Mesodermal cell (in vitro differentiated cells): ENCODE measurements at regions not wholly inside any gene's neighbourhood (a gene's known extent, or its start where the extent isn't known, plus 50 kb on each side); places are given as distances from the start of the nearest gene placed in this dataset.
"Not testable (repeated sequence)": the region's sequence is repeated elsewhere in the genome, so short reads cannot be mapped to it uniquely, and the experiment has no call there.

Source experiments
- H3K27ac ChIP-seq: 2 replicates; pipeline ENCODE4 v1.7.0; 2013; ENCODE audit warnings: mild to moderate bottlenecking, low read depth, low read length, moderate library complexity; ENCODE audit not compliant: severe bottlenecking
- H3K36me3 ChIP-seq: 2 replicates; pipeline ENCODE4 v1.7.1; 2013; ENCODE audit warnings: mild to moderate bottlenecking, low read length, moderate library complexity; ENCODE audit not compliant: control insufficient read depth, insufficient read depth
- H3K4me1 ChIP-seq: one replicate; pipeline ENCODE4 v1.7.1; 2013; ENCODE audit warnings: mild to moderate bottlenecking, low read length; ENCODE audit not compliant: insufficient read depth, control insufficient read depth, poor library complexity, severe bottlenecking
- H3K4me3 ChIP-seq: 2 replicates; pipeline ENCODE4 v1.7.0; 2013; ENCODE audit warnings: low read length, control low read depth, mild to moderate bottlenecking; ENCODE audit not compliant: insufficient read depth, poor library complexity, severe bottlenecking; ENCODE audit errors: extremely low read depth
- H3K9me3 ChIP-seq: 2 replicates; pipeline ENCODE4 v1.7.1; 2013; ENCODE audit warnings: mild to moderate bottlenecking, low read length, moderate library complexity; ENCODE audit not compliant: control insufficient read depth
- WGBS, 2 experiments: methylation state at CpG; one replicate each; pipeline ENCODE4 v1.1.5; 2013; ENCODE audit warnings: missing lambda C conversion rate in 2 of 2; ENCODE audit not compliant: insufficient coverage in 2 of 2; 5-methylcytosine and 5-hydroxymethylcytosine counted together

DNA sequence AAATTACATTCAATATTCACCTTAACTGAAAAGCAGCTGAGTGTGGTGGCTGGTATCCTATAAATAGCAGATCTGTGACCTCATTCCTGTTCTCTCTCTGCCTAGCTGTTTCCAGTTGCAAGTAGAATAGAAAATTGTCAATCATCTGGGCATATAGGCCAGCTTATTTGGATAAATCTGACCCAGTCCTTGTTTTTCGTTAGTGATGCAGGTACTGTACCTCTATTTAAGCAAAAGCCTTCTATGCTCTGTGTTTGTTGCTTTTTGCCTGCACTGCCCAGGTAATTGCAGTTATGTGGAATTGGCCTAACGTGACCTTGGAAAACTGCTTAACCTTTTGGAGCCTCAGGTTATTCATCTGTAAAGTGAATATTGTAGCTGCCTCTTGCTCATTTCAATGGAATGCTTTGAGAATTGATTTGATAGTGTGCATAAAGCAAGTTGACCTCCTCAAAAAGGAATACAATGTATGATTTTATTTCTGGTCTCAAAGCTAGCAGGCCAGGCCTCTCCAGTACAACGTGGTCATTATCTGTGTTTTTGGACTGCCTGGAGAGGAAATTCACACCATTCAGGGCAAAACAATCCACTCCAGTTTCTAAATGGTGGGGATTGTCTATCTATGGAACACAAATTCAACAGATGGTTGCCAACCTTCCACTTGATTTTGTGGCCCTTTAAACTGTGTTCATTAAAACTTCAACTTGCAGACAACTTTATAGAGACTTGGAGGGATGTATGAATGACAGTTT is 508.7 kb upstream of the CITED2 start:
- H3K27ac ChIP-seq = peak overlapping the region; percentile 94
- no peaks in the 10 kb centered on the region for H3K36me3 ChIP-seq
- WGBS, 2 experiments = 46 to 86% methylated on average over 2 to 3 of the region's 3 CpGs
- H3K4me1 ChIP-seq = peaks cover 62% of the 10 kb centered on the region
- H3K4me3 ChIP-seq = no peak overlapping the region
- H3K9me3 ChIP-seq = peaks cover 6% of the 10 kb centered on the region

- Histone ChIP-seq H3K36me3 (no peaks in the 10 kb centered on the region), H3K27ac (peak overlapping the region; percentile 94), H3K4me3 (no peak overlapping the region), H3K9me3 (peaks cover 8% of the 10 kb centered on the region), H3K4me1 (peaks cover 52% of the 10 kb centered on the region)
- WGBS, 2 experiments = no CpG with 5 or more reads among the region's 6 CpGs
Measured at GRCh38 chr6:139882234-139882633, 507.8 kb upstream of the CITED2 start.

GRCh38 chr6:139881728-139882211 is 507.3 kb upstream of the CITED2 start:
- Histone ChIP-seq H3K9me3 (peaks cover 8% of the 10 kb centered on the region), H3K36me3 (no peaks in the 10 kb centered on the region), H3K4me1 (peaks cover 48% of the 10 kb centered on the region), H3K27ac (peak overlapping the region; percentile 94), H3K4me3 (no peak overlapping the region)
- 50 to 71% methylated on average over 1 of the region's 2 CpGs for WGBS, 2 experiments

GRCh38 chr6:139881236-139881635 is 506.8 kb upstream of the CITED2 start:
- H3K4me1 ChIP-seq = peaks cover 45% of the 10 kb centered on the region

GRCh38 chr6:139879823-139880356 is 505.4 kb upstream of the CITED2 start:
- Histone ChIP-seq H3K4me3 (no peak overlapping the region), H3K27ac (no peak overlapping the region), H3K36me3 (no peaks in the 10 kb centered on the region), H3K4me1 (peaks cover 39% of the 10 kb centered on the region), H3K9me3 (peaks cover 8% of the 10 kb centered on the region)
- 92 to 100% methylated on average over 1 to 2 of the region's 5 CpGs for WGBS, 2 experiments

More at GRCh38 chr6:139881236-139881635, 506.8 kb upstream of the CITED2 start:
- Histone ChIP-seq H3K9me3 (peaks cover 8% of the 10 kb centered on the region), H3K27ac (peak overlapping the region; percentile 94), H3K4me3 (no peak overlapping the region), H3K36me3 (no peaks in the 10 kb centered on the region)
- 17% methylated on average over 1 of the region's 4 CpGs; no CpG with 5 or more reads in 1 of the 2 experiments for WGBS, 2 experiments

DNA sequence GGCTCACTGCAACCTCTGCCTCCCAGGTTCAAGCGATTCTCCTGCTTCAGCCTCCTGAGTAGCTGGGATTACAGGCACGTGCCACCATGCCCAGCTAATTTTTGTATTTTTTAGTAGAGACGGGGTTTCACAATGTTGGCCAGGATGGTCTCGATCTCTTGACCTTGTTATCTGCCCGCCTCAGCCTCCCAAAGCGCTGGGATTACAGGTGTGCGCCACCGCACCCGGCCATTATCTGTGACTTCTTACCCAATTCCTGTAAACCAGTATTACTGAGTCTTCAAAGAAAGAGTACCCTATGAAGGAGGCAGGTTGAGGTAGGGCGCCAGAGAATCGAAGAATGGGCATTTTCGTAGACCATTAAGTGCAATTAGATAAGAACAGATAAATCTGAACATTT is 504.8 kb upstream of the CITED2 start:
- peaks cover 32% of the 10 kb centered on the region for H3K4me1 ChIP-seq
- not testable (repeated sequence) for H3K36me3 ChIP-seq, H3K9me3 ChIP-seq, H3K27ac ChIP-seq, H3K4me3 ChIP-seq
- 96 to 100% methylated on average over 5 to 6 of the region's 12 CpGs for WGBS, 2 experiments

DNA sequence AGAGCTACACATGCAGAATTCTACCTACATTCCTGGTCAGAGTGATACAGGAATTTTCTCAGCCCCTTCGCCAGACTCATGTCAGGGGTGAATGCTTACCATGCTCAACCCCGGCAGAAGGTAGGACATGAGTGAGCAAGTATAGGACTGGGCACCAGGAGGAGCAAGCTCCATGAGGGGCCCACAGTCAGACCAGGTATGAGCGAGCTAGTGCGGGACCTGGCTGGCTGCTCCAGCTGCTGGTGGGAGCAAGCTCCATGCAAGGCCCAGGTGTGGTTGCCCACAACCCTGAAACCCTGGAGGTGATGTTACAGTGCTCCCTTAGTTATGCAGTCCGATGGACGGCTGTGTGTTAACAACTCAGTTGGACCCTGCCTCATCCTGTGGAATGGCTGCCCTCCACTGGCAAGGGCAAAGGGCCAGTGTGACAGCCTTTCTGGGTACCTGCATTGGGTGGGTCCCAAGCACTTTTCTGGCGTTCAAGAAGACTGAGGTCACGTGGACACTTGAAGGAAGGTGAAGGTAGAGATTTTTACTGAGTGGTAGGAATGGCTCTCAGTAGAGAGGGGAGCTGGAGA is 503.5 kb upstream of the CITED2 start:
- Histone ChIP-seq H3K9me3 (peaks cover 8% of the 10 kb centered on the region), H3K4me1 (peaks cover 21% of the 10 kb centered on the region), H3K4me3 (no peak overlapping the region), H3K27ac (no peak overlapping the region), H3K36me3 (no peaks in the 10 kb centered on the region)
- WGBS, 2 experiments = 100% methylated on average over 4 to 8 of the region's 8 CpGs

DNA sequence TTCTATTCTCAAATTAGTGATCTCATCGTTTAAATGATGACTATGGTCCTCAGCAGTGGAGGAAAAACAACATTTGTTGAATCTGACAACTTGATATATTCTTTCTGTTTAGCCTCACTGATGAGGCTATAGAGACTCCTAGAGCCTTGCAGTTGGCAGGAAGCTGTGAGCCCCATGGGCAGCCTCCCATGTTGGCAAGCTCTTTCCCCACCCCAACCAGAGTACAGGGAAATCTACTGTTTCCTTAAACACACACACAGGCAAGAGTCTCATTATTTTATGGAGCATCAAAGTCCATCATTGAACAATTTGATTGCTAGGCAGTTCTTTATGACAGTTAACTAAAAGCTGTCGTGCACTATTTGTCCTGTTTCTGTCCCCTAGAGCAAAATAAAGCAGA is 498.2 kb upstream of the CITED2 start:
- Histone ChIP-seq H3K27ac (no peak overlapping the region), H3K9me3 (no peaks in the 10 kb centered on the region), H3K4me1 (peaks cover 10% of the 10 kb centered on the region), H3K4me3 (no peak overlapping the region), H3K36me3 (no peaks in the 10 kb centered on the region)
- WGBS, 2 experiments = 93% methylated on average over 2 of the region's 2 CpGs; no CpG with 5 or more reads in 1 of the 2 experiments

DNA sequence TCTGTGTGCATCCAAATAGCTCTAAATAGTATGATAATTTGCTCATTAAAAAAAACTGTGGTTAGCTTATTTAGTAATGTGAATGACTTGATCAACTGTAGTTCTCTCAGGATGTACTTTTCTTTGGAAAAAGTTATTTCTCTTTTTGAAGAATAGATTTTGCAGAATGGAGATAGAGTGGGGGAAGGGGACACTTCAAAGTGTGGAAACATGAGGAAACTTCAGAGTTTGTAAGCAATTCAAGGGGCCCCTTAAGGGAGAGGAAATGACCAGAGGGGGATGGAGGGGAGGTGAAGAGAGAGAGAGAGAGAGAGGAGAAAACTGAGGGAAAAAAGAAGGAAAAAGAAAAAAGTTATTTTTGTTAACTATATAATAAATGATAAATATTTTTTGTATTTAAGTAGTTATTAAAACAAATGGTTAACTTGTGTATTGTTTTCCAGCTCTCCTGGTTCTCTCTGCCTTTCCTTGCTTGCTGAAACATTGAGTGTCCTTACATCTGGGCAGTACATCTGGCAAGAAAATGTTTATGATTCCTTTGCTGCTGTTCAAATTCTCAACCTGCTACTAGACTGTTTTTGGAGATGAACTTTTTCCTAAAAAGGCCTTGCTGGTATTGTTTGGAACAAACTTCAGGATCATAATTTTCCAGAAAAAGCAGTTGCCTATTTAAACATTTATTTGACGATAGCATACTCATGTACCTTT is 497.5 kb upstream of the CITED2 start:
- Histone ChIP-seq H3K36me3 (no peaks in the 10 kb centered on the region), H3K9me3 (no peaks in the 10 kb centered on the region), H3K4me3 (no peak overlapping the region), H3K27ac (no peak overlapping the region), H3K4me1 (peaks cover 10% of the 10 kb centered on the region)
- no CpG with 5 or more reads among the region's 1 CpG for WGBS, 2 experiments

GRCh38 chr6:139871165-139871710 is 496.8 kb upstream of the CITED2 start:
- no peaks in the 10 kb centered on the region for H3K36me3 ChIP-seq
- H3K4me3 ChIP-seq = no peak overlapping the region
- peaks cover 10% of the 10 kb centered on the region for H3K4me1 ChIP-seq
- 84 to 91% methylated on average over 4 to 5 of the region's 6 CpGs for WGBS, 2 experiments
- no peaks in the 10 kb centered on the region for H3K9me3 ChIP-seq
- no peak overlapping the region for H3K27ac ChIP-seq
